K562 (cell line): ENCODE measurements at regions not wholly inside any gene's neighbourhood (a gene's known extent, or its start where the extent isn't known, plus 50 kb on each side); places are given as distances from the start of the nearest gene placed in this dataset.

Experiments
- TF ChIP-seq, protein P1 (sequence below), 2 experiments: fragments of 450-650 bp in 1 of 2; sonication (generic) in 1 of 2; formaldehyde crosslinking in 1 of 2; IDR thresholded peaks; 2 replicates each; pipeline versions ENCODE4 v1.7.1 to v1.9.0; 2016 to 2022; ENCODE audit warnings: inconsistent platforms in 1 of 2, mild to moderate bottlenecking in 1 of 2, missing genetic modification reagents in 1 of 2

DNA sequence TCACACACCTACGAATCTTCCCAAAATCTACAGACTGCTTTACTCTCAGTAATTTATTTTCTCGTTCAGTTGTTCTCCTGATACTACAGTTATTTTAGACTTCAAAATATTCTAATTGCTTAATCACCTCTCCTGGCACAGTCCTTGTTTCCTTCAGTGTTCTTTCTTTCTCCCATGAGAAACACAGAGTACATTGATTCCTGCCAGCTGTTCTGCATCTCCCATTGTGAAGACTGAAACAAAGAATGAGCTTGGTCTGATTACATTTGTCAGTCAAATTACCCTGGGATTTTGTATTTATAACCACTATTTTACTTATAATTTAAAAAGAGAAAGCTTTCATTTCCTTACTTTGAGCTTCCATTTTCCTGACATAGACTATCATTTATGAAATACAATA is 63.9 kb upstream of the TANK start (continued):
- TF ChIP-seq, protein P1, sequence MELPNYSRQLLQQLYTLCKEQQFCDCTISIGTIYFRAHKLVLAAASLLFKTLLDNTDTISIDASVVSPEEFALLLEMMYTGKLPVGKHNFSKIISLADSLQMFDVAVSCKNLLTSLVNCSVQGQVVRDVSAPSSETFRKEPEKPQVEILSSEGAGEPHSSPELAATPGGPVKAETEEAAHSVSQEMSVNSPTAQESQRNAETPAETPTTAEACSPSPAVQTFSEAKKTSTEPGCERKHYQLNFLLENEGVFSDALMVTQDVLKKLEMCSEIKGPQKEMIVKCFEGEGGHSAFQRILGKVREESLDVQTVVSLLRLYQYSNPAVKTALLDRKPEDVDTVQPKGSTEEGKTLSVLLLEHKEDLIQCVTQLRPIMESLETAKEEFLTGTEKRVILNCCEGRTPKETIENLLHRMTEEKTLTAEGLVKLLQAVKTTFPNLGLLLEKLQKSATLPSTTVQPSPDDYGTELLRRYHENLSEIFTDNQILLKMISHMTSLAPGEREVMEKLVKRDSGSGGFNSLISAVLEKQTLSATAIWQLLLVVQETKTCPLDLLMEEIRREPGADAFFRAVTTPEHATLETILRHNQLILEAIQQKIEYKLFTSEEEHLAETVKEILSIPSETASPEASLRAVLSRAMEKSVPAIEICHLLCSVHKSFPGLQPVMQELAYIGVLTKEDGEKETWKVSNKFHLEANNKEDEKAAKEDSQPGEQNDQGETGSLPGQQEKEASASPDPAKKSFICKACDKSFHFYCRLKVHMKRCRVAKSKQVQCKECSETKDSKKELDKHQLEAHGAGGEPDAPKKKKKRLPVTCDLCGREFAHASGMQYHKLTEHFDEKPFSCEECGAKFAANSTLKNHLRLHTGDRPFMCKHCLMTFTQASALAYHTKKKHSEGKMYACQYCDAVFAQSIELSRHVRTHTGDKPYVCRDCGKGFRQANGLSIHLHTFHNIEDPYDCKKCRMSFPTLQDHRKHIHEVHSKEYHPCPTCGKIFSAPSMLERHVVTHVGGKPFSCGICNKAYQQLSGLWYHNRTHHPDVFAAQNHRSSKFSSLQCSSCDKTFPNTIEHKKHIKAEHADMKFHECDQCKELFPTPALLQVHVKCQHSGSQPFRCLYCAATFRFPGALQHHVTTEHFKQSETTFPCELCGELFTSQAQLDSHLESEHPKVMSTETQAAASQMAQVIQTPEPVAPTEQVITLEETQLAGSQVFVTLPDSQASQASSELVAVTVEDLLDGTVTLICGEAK (IDR thresholded peaks at IDR 0.05), result no peak
- TF ChIP-seq, protein P1 (CRISPR knock-in tag; IDR thresholded peaks at IDR 0.05), result no peak
